22Rv1 (cell line): ENCODE measurements at regions not wholly inside any gene's neighbourhood (a gene's known extent, or its start where the extent isn't known, plus 50 kb on each side); places are given as distances from the start of the nearest gene placed in this dataset.

Experiments
- H3K27ac ChIP-seq: fragments of 450-650 bp; 2 replicates; pipeline ENCODE4 v1.5.1; 2017
- CTCF ChIP-seq: fragments of 450-650 bp; IDR thresholded peaks from 2 replicates; pipeline ENCODE4 v1.5.1; 2017; ENCODE audit warnings: mild to moderate bottlenecking
- ZFX ChIP-seq: fragments of 450-650 bp; IDR thresholded peaks from 2 replicates; pipeline ENCODE4 v1.6.1; 2017; ENCODE audit warnings: antibody characterized with exemption, borderline replicate concordance

DNA sequence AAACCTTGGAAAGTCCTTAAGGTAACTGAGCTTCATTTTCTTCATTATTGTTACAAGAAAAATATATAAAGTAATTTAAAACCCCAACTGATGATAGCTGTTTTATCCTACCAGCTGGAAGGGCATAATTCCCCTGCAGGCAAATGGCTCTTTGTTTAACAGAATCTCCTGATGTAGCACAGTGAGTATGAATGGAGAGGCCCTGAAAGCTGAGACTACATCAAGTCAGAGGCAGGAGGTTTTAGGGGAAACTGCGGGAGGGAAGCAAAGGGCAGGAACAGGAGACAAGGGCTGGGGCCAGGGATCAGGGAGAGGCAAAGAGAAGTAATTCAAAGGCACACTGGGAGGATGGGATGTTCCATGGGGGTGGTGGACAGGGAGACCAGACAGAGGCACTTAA is 119.0 kb upstream of the LRFN2 start:
- H3K27ac ChIP-seq = no peak overlapping the region
- TF ChIP-seq CTCF (no peak), ZFX (no peak)

DNA sequence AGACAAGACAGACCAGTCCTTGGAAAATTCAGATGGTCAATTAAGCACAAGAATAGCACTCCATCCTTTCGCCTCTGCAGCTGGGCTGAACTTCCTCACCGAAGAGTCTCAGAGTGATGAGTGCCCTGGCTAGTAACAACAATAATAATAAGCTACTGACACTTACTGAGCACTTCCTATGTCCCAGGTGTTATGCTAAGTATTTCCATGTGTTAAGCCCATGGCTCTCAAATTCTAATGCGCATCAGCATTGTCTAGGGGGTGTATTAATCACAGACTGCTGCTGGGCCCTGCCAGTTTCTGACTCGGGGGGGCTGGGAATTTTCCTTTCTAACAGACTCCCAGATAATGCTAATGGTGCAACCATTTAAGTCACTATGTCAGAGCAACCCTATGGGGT is 118.2 kb upstream of the LRFN2 start:
- TF ChIP-seq ZFX = no peak
- TF ChIP-seq CTCF = no peak
- H3K27ac ChIP-seq = no peak overlapping the region

DNA sequence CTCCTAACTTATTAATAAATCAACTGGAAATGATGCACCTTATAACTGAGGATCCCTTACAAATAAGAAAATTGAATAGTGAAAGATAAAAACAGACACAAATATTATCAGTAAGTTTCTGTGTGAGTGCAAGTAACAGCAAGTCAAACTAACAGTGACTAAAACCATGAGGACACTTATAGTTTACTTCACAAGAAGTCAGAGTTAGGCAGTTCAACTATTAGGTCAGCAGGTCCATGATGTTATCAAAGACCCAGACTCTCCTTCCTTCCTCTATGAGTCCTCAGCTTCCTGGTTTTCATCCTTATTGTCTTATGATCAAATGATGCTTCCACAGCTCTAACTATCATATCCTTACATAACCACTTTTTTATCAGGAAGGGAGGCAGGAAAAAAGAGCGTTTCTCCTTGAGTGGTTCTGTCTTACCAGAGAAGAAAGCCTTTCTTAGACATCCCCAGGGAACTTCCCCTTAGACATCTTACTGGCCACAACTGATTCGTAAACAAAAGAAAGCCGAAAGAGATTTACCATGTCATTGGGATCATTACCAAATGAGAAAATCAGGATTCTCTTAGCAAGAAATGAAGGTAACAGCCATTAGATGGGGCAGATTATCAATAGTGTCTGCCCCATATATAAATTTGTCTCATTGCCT is 114.3 kb upstream of the LRFN2 start:
- no peak for TF ChIP-seq ZFX
- TF ChIP-seq CTCF = no peak
- H3K27ac ChIP-seq = no peak overlapping the region

DNA sequence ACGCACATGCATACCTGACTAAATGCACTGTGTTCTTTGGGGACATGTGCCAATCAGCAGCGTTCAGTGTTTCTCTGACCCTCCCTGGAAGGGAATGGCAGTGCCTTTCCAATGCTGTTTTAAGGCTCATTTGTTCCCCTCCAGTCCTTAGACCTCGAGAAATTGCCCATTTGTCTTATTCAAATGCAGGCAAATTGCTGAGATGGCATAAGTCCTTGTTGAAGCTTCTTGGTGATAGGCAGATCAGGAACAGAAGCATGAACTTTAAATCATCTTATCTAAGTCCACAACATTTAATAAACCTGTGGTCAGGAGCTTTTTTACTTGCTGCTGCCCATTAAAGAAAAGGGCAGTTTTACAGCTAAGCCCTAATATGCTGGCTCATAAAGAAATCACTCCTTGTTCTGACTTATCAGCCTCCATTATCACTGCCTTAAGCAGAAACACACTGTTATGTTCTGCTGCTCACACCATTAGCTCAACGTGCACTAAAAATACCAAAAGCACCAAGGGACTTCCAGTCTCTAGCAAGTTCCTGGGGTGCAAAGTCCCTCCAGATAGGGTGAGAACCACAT is 112.9 kb upstream of the LRFN2 start:
- H3K27ac ChIP-seq = no peak overlapping the region

GRCh38 chr6:40695750-40696415 is 108.7 kb upstream of the LRFN2 start:
- H3K27ac ChIP-seq = no peak overlapping the region
- TF ChIP-seq ZFX (no peak), CTCF (no peak)

More for the DNA sequence above, 112.9 kb upstream of the LRFN2 start:
- TF ChIP-seq CTCF (no peak), ZFX (no peak)

- H3K27ac ChIP-seq = no peak overlapping the region
- no peak for TF ChIP-seq CTCF
- TF ChIP-seq ZFX = no peak
Measured at GRCh38 chr6:40695114-40695513, 108.0 kb upstream of the LRFN2 start.

- TF ChIP-seq ZFX (no peak), CTCF (no peak)
- H3K27ac ChIP-seq = no peak overlapping the region
Measured at GRCh38 chr6:40693768-40694167, 106.6 kb upstream of the LRFN2 start.
